Activated T-cell treated with anti-CD3 and anti-CD28 coated beads, Interleukin-2, amount 50 U/mL, for 48 hours (primary cell): ENCODE measurements at regions not wholly inside any gene's neighbourhood (a gene's known extent, or its start where the extent isn't known, plus 50 kb on each side); places are given as distances from the start of the nearest gene placed in this dataset.

Source experiments
- DNase-seq, 2 experiments: peaks; one replicate each; pipeline ENCODE4 v3.0.0-alpha.2; 2020

- DNase-seq: no peak
Observed at GRCh38 chr18:8945514-8945913, 157.0 kb upstream of the NDUFV2 start.

- no peak for DNase-seq
Observed at GRCh38 chr18:8946066-8946838, 156.2 kb upstream of the NDUFV2 start.

GRCh38 chr18:8947566-8947965 lies 154.9 kb upstream of the NDUFV2 start:
- DNase-seq: no peak

GRCh38 chr18:8948011-8948410 lies 154.5 kb upstream of the NDUFV2 start:
- no peak for DNase-seq

GRCh38 chr18:8948471-8949149 lies 153.9 kb upstream of the NDUFV2 start:
- no peak for DNase-seq

GRCh38 chr18:8949206-8949605 lies 153.3 kb upstream of the NDUFV2 start:
- no peak for DNase-seq

GRCh38 chr18:8951491-8951890 lies 151.0 kb upstream of the NDUFV2 start:
- no peak for DNase-seq

- DNase-seq: no peak
Observed at GRCh38 chr18:8952174-8952573, 150.3 kb upstream of the NDUFV2 start.

- DNase-seq: no peak
Observed at GRCh38 chr18:8952769-8953760, 149.4 kb upstream of the NDUFV2 start.

GRCh38 chr18:8957731-8958130 lies 144.8 kb upstream of the NDUFV2 start:
- DNase-seq: no peak

GRCh38 chr18:8958660-8959059 lies 143.8 kb upstream of the NDUFV2 start:
- DNase-seq: no peak

- DNase-seq: no peak
Observed at GRCh38 chr18:8959551-8960135, 142.9 kb upstream of the NDUFV2 start.

GRCh38 chr18:8960740-8961657 lies 141.5 kb upstream of the NDUFV2 start:
- no peak for DNase-seq

- no peak for DNase-seq
Observed at GRCh38 chr18:8962192-8962779, 140.2 kb upstream of the NDUFV2 start.

- peak in 1 of 2 experiments; percentile 1 for DNase-seq
Observed at GRCh38 chr18:8962855-8963635, 139.5 kb upstream of the NDUFV2 start.

GRCh38 chr18:8963876-8964275 lies 138.6 kb upstream of the NDUFV2 start:
- DNase-seq: no peak

GRCh38 chr18:8965398-8965797 lies 137.1 kb upstream of the NDUFV2 start:
- DNase-seq: peak in 1 of 2 experiments; percentile 1

- DNase-seq: no peak
Observed at GRCh38 chr18:8966821-8967220, 135.7 kb upstream of the NDUFV2 start.

- no peak for DNase-seq
Observed at GRCh38 chr18:8967573-8967972, 134.9 kb upstream of the NDUFV2 start.

GRCh38 chr18:8969639-8970390 lies 132.7 kb upstream of the NDUFV2 start:
- DNase-seq: no peak
